SK-N-SH treated with all-trans-retinoic acid at 6 μM for 48 hours (cell line): ENCODE measurements at regions not wholly inside any gene's neighbourhood (a gene's known extent, or its start where the extent isn't known, plus 50 kb on each side); places are given as distances from the start of the nearest gene placed in this dataset.

Experiments
- ARNTL ChIP-seq: fragments of 450-650 bp; formaldehyde crosslinking; IDR thresholded peaks from 2 replicates; pipeline ENCODE4 v1.5.0; 2020; ENCODE audit warnings: low read depth, mild to moderate bottlenecking, moderate library complexity, borderline replicate concordance
- BACH2 ChIP-seq: fragments of 250-450 bp; sonication (Bioruptor Pico); IDR thresholded peaks from 2 replicates; pipeline ENCODE4 v1.9.0; 2021; ENCODE audit warnings: mild to moderate bottlenecking, borderline replicate concordance

DNA sequence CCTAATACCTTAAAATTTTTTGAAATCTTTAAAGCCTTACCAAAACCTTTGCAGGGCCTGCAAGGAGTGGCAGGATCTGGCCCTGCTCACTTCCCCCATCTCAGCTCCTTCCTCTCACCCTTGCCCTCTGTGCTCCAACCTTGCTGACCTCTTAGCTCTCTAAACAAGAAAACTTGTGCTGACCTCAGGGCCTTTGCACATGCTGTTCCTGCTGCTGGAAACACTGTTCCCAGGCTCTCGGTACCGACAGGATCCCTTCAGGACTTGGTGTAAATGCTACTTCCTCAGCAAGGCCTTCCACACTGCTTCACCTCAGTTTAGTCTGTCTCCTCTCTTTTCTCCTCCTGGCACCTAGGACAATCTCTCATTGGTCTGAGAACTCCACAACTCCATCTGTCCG is 155.4 kb upstream of the IQSEC1 start:
- TF ChIP-seq ARNTL = no peak
- no peak for TF ChIP-seq BACH2
